OCI-LY7 (cell line): ENCODE measurements at regions not wholly inside any gene's neighbourhood (a gene's known extent, or its start where the extent isn't known, plus 50 kb on each side); places are given as distances from the start of the nearest gene placed in this dataset.
A peak's percentile ranks its signal among the peaks of the same experiment; 100 is the strongest.

ENCODE experiments used
- EZH2phosphoT487 ChIP-seq: fragments of 200-600 bp; sonication (generic); IDR thresholded peaks from 2 replicates; pipeline ENCODE4 v1.6.1; 2018; ENCODE audit warnings: low read depth, borderline replicate concordance, mild to moderate bottlenecking, mixed run types, antibody characterized with exemption, low read length, moderate library complexity, mixed read lengths
- TF ChIP-seq, protein P1 (sequence below): fragments of 200-600 bp; sonication (generic); conservative IDR thresholded peaks from 2 replicates; pipeline ENCODE4 v1.5.1; 2014; ENCODE audit warnings: mild to moderate bottlenecking, antibody characterized with exemption, low read length, moderate library complexity, mixed read lengths

GRCh38 chr14:97298736-97299135, 501.6 kb downstream of the VRK1 start:
- TF ChIP-seq, protein P1, sequence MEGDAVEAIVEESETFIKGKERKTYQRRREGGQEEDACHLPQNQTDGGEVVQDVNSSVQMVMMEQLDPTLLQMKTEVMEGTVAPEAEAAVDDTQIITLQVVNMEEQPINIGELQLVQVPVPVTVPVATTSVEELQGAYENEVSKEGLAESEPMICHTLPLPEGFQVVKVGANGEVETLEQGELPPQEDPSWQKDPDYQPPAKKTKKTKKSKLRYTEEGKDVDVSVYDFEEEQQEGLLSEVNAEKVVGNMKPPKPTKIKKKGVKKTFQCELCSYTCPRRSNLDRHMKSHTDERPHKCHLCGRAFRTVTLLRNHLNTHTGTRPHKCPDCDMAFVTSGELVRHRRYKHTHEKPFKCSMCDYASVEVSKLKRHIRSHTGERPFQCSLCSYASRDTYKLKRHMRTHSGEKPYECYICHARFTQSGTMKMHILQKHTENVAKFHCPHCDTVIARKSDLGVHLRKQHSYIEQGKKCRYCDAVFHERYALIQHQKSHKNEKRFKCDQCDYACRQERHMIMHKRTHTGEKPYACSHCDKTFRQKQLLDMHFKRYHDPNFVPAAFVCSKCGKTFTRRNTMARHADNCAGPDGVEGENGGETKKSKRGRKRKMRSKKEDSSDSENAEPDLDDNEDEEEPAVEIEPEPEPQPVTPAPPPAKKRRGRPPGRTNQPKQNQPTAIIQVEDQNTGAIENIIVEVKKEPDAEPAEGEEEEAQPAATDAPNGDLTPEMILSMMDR: 0 out of 2 replicates have a peak, but pooled peaks have one; percentile 4
- TF ChIP-seq EZH2phosphoT487: no peak
